ENCODE measurements at regions not wholly inside any gene's neighbourhood (a gene's known extent, or its start where the extent isn't known, plus 50 kb on each side); places are given as distances from the start of the nearest gene placed in this dataset.

DNA sequence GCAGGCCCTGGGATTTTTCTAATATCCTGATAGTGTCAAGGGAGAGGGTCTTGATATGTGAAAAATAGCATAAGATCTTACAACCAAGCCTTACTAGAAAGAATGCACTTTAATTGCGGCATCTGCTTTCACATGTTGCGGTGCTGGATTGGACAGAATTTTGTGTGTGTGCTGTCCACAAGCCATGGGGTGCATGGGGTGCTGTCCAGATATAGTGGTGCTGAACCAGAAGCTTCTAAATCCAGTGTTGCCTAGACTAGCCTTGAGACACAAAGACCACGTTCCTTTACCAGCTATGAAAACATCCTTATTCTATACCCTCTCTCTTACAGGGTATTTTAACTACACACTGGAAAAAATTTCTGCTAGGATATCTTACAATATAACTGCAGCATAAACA lies 244.0 kb downstream of the TMEM114 start:
- Histone ChIP-seq H3K9ac (ENCODE audit: low read length) (no peak overlapping the region), H3K9me2 (replicated peaks; ENCODE audit: insufficient read depth, low read length) (no peaks in the 10 kb centered on the region), H3K4me3 (ENCODE audit: insufficient read depth, low read length, poor library complexity, severe bottlenecking) (no peak overlapping the region), H3K36me3 (ENCODE audit: low read length) (no peaks in the 10 kb centered on the region), H3K27ac (ENCODE audit: low read depth, low read length) (no peak overlapping the region), H3K27me3 (ENCODE audit: low read length) (no peaks in the 10 kb centered on the region), H3K9me3 (ENCODE audit: insufficient read depth, low read length) (no peaks in the 10 kb centered on the region), H2AFZ (ENCODE audit: low read depth, low read length, severe bottlenecking) (no peak overlapping the region), H3F3A (ENCODE audit: insufficient read depth) (no peaks in the 10 kb centered on the region), H3K4me2 (ENCODE audit: low read depth, low read length, poor library complexity, severe bottlenecking) (no peak overlapping the region), H3K79me2 (ENCODE audit: insufficient read depth, low read length) (no peaks in the 10 kb centered on the region), H4K20me1 (ENCODE audit: low read depth, low read length) (no peaks in the 10 kb centered on the region)
- TF ChIP-seq, protein P1, sequence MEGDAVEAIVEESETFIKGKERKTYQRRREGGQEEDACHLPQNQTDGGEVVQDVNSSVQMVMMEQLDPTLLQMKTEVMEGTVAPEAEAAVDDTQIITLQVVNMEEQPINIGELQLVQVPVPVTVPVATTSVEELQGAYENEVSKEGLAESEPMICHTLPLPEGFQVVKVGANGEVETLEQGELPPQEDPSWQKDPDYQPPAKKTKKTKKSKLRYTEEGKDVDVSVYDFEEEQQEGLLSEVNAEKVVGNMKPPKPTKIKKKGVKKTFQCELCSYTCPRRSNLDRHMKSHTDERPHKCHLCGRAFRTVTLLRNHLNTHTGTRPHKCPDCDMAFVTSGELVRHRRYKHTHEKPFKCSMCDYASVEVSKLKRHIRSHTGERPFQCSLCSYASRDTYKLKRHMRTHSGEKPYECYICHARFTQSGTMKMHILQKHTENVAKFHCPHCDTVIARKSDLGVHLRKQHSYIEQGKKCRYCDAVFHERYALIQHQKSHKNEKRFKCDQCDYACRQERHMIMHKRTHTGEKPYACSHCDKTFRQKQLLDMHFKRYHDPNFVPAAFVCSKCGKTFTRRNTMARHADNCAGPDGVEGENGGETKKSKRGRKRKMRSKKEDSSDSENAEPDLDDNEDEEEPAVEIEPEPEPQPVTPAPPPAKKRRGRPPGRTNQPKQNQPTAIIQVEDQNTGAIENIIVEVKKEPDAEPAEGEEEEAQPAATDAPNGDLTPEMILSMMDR (IDR thresholded peaks at IDR 0.05; ENCODE audit: insufficient read depth, low read length, poor library complexity, severe bottlenecking), result no peak
- TF ChIP-seq EZH2phosphoT487 (conservative IDR thresholded peaks at IDR 0.05; ENCODE audit: low read length), result no peak

DNA sequence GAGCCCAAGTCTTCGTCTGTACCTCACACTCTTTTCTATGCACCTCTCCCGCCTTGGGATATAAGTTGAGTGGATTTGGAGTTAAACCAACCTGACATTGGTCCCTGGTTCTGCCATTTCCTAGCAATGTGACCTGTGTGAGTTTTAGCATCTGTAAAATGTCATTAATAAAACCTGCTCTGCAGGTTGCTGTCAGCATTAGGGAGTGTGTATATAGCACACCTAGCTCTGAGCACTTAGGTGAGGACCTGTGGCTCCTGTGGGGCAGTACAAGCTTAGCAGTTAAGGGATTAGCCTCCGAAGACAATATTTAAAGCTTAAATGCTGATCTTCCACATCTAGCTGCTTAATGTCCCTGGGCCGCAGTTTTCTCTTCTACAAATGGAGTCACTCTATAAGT lies 248.0 kb downstream of the TMEM114 start:
- no peaks in the 10 kb centered on the region for H3K79me2 ChIP-seq (ENCODE audit: insufficient read depth, low read length)
- no peaks in the 10 kb centered on the region for H3K36me3 ChIP-seq (ENCODE audit: low read length)
- TF ChIP-seq, protein P1 (IDR thresholded peaks at IDR 0.05; ENCODE audit: insufficient read depth, low read length, poor library complexity, severe bottlenecking), result no peak
- TF ChIP-seq EZH2phosphoT487 (conservative IDR thresholded peaks at IDR 0.05; ENCODE audit: low read length), result no peak
- H3F3A ChIP-seq (ENCODE audit: insufficient read depth), result no peaks in the 10 kb centered on the region
- H3K27me3 ChIP-seq (ENCODE audit: low read length), result no peaks in the 10 kb centered on the region
- no peak overlapping the region for H3K4me2 ChIP-seq (ENCODE audit: low read depth, low read length, poor library complexity, severe bottlenecking)
- H3K9me3 ChIP-seq (ENCODE audit: insufficient read depth, low read length), result no peaks in the 10 kb centered on the region
- no peak overlapping the region for H2AFZ ChIP-seq (ENCODE audit: low read depth, low read length, severe bottlenecking)
- H3K27ac ChIP-seq (ENCODE audit: low read depth, low read length), result no peak overlapping the region
- H4K20me1 ChIP-seq (ENCODE audit: low read depth, low read length), result no peaks in the 10 kb centered on the region
- H3K9ac ChIP-seq (ENCODE audit: low read length), result no peak overlapping the region
- no peak overlapping the region for H3K4me3 ChIP-seq (ENCODE audit: insufficient read depth, low read length, poor library complexity, severe bottlenecking)
- no peaks in the 10 kb centered on the region for H3K9me2 ChIP-seq (replicated peaks; ENCODE audit: insufficient read depth, low read length)

DNA sequence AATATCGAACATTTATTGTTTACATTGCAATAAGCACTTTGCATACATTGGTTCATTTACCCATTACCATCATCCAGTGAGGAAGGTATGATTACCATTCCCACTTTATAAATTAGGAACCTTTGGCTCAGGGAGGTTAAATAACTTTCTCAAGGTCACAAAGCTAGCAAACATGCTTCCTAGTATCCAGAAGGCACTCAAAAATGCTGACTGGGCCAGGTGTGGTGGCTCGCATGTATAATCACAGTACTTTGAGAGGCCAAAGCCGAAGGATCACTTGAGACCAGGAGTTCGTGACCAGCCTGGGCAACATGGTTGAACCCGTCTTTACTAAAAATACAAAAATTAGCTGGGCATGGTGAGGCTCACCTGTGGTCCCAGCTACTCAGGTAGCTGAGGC lies 259.6 kb downstream of the TMEM114 start:
- Histone ChIP-seq H3K4me2 (ENCODE audit: low read depth, low read length, poor library complexity, severe bottlenecking) (no peak overlapping the region), H3K9ac (ENCODE audit: low read length) (no peak overlapping the region)

More for the DNA sequence above, 259.6 kb downstream of the TMEM114 start:
- H3K79me2 ChIP-seq (ENCODE audit: insufficient read depth, low read length), result no peaks in the 10 kb centered on the region
- TF ChIP-seq, protein P1 (IDR thresholded peaks at IDR 0.05; ENCODE audit: insufficient read depth, low read length, poor library complexity, severe bottlenecking), result no peak
- TF ChIP-seq EZH2phosphoT487 (conservative IDR thresholded peaks at IDR 0.05; ENCODE audit: low read length), result no peak
- H3K36me3 ChIP-seq (ENCODE audit: low read length), result no peaks in the 10 kb centered on the region
- no peaks in the 10 kb centered on the region for H3K9me2 ChIP-seq (replicated peaks; ENCODE audit: insufficient read depth, low read length)
- no peaks in the 10 kb centered on the region for H3F3A ChIP-seq (ENCODE audit: insufficient read depth)
- H3K27me3 ChIP-seq (ENCODE audit: low read length), result no peaks in the 10 kb centered on the region
- no peak overlapping the region for H3K27ac ChIP-seq (ENCODE audit: low read depth, low read length)
- no peak overlapping the region for H3K4me3 ChIP-seq (ENCODE audit: insufficient read depth, low read length, poor library complexity, severe bottlenecking)
- no peak overlapping the region for H2AFZ ChIP-seq (ENCODE audit: low read depth, low read length, severe bottlenecking)
- no peaks in the 10 kb centered on the region for H3K9me3 ChIP-seq (ENCODE audit: insufficient read depth, low read length)
- no peaks in the 10 kb centered on the region for H4K20me1 ChIP-seq (ENCODE audit: low read depth, low read length)
